ENCODE measurements at regions not wholly inside any gene's neighbourhood (a gene's known extent, or its start where the extent isn't known, plus 50 kb on each side); places are given as distances from the start of the nearest gene placed in this dataset.

GRCh38 chr16:55252577-55252976 lies 71.4 kb upstream of the IRX6 start:
- Histone ChIP-seq H3K36me3 (no peaks in the 10 kb centered on the region), H3K9me3 (no peaks in the 10 kb centered on the region), H3K9ac (ENCODE audit: low read depth in 2 of 2, low read length in 2 of 2) (no peak overlapping the region), H3K4me3 (no peak overlapping the region), H3K27ac (no peak overlapping the region), H3K27me3 (no peaks in the 10 kb centered on the region), H3K4me1 (no peaks in the 10 kb centered on the region)
- TF ChIP-seq CTCF (IDR thresholded peaks at IDR 0.05) = no peak
- intact Hi-C loops (cut with DNase I) = no loop called here
- no peak for DNase-seq

- Histone ChIP-seq H3K4me3 (no peak overlapping the region), H3K27me3 (no peaks in the 10 kb centered on the region), H3K36me3 (no peaks in the 10 kb centered on the region), H3K27ac (no peak overlapping the region), H3K9ac (ENCODE audit: low read depth in 2 of 2, low read length in 2 of 2) (no peak overlapping the region), H3K4me1 (no peaks in the 10 kb centered on the region), H3K9me3 (no peaks in the 10 kb centered on the region)
- intact Hi-C loops (cut with DNase I) = no loop called here
- no peak for TF ChIP-seq CTCF (IDR thresholded peaks at IDR 0.05)
- no peak for DNase-seq
Observed at GRCh38 chr16:55253987-55254386, 70.0 kb upstream of the IRX6 start.

GRCh38 chr16:55255733-55256282 lies 68.2 kb upstream of the IRX6 start:
- no peaks in the 10 kb centered on the region for H3K4me1 ChIP-seq
- H3K9me3 ChIP-seq = no peaks in the 10 kb centered on the region
- TF ChIP-seq CTCF (IDR thresholded peaks at IDR 0.05) = no peak
- no peak for DNase-seq
- intact Hi-C loops (cut with DNase I) = no loop called here
- H3K9ac ChIP-seq (ENCODE audit: low read depth in 2 of 2, low read length in 2 of 2) = no peak overlapping the region
- no peaks in the 10 kb centered on the region for H3K27me3 ChIP-seq
- no peaks in the 10 kb centered on the region for H3K36me3 ChIP-seq
- no peak overlapping the region for H3K27ac ChIP-seq
- H3K4me3 ChIP-seq = no peak overlapping the region

- no peaks in the 10 kb centered on the region for H3K36me3 ChIP-seq
- H3K4me3 ChIP-seq = no peak overlapping the region
- H3K9me3 ChIP-seq = no peaks in the 10 kb centered on the region
- no peak overlapping the region for H3K9ac ChIP-seq (ENCODE audit: low read depth in 2 of 2, low read length in 2 of 2)
- intact Hi-C loops (cut with DNase I) = no loop called here
- no peak for TF ChIP-seq CTCF (IDR thresholded peaks at IDR 0.05)
- no peaks in the 10 kb centered on the region for H3K27me3 ChIP-seq
- no peak overlapping the region for H3K27ac ChIP-seq
- DNase-seq = no peak
- H3K4me1 ChIP-seq = no peaks in the 10 kb centered on the region
Observed at GRCh38 chr16:55256412-55257016, 67.5 kb upstream of the IRX6 start.

- Histone ChIP-seq H3K36me3 (no peaks in the 10 kb centered on the region), H3K4me3 (no peak overlapping the region), H3K4me1 (no peaks in the 10 kb centered on the region), H3K9me3 (no peaks in the 10 kb centered on the region), H3K27me3 (no peaks in the 10 kb centered on the region), H3K27ac (no peak overlapping the region), H3K9ac (ENCODE audit: low read depth in 2 of 2, low read length in 2 of 2) (no peak overlapping the region)
- peak; percentile 75 for TF ChIP-seq CTCF (IDR thresholded peaks at IDR 0.05)
- peak; percentile 66 for DNase-seq
- intact Hi-C loops (cut with DNase I) = no loop called here
Observed at GRCh38 chr16:55257966-55258613, 65.9 kb upstream of the IRX6 start.
